Central memory CD4-positive, alpha-beta T cell (primary cell): ENCODE measurements at regions not wholly inside any gene's neighbourhood (a gene's known extent, or its start where the extent isn't known, plus 50 kb on each side); places are given as distances from the start of the nearest gene placed in this dataset.

Experiments
- DNase-seq: peaks from one replicate; pipeline ENCODE4 v3.0.0; 2022

DNA sequence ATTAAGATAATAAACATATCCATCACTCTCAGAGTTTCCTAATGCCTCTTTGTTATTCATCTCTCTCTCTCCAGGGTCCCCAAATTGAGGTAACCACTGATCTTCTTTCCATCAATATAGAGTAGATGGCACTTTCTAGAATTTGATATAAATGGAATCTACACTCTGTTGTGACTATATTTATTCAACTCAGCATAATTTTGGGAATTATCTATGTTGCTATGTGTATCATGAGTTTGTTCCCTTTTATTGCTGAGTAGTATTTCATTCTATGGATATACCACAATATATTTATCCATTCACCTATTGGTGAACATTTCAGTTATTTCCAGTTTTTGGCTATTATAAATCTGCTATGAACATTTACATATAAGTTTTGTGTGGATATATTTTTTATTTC is 230.7 kb downstream of the HLX start:
- DNase-seq, result no peak

DNA sequence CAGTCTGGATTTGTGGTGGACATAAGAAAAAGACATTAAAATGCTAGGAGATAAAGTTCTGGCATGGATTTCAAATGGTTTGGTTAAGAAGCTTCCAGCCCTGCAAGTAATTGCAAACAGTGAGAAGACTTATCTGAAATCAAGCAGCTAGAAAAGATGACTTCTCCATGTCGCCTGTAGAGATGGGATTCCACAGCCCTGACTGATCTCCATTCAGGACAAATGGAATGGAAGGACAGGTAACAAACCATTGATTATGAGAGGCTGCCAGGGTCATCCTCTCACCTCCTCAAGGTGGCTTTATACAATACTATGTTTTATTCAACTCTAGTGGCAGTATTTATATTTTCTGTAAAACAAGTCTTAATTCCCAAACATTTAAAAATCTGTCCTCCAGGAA is 237.9 kb downstream of the HLX start:
- no peak for DNase-seq

GRCh38 chr1:221117548-221117951 is 238.3 kb downstream of the HLX start:
- DNase-seq, result no peak

DNA sequence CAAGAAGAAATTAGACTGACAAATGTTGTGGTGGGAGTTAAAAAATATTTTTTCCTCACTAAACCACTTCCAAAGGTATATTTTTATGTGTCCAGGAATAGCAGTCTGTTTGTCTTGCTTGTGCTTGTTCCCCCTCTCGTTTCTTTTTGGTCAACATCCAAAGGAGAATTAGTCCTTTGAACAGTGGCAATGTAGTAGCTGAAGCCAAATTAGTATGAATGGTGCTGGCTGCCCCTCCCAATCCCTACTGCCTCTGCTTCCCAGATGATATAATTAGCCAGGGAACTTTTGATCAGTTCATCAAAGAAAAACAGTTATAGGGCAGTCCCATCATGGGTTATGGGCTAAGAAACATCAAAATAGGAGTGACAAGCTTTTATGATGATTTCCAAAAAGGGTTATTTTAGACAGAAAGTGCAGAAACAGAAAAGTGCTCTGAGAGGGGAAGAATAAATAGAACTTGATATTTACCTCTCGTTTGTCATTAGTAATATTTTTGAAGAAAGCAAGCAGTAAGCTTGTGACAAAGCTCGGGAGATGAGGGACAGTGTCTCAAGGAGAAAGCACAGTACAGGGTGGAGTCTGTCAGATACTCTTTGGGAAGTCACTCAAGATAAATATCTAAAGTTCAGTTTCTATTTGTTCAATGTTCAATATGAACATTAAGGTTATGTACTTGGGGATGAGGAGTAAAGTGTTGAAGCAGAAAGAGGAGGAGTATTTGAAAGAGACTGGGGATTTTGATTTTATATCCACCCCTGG is 239.1 kb downstream of the HLX start:
- DNase-seq, result no peak

GRCh38 chr1:221118938-221119320 is 239.7 kb downstream of the HLX start:
- DNase-seq, result no peak

GRCh38 chr1:221122501-221122900 is 243.3 kb downstream of the HLX start:
- no peak for DNase-seq

DNA sequence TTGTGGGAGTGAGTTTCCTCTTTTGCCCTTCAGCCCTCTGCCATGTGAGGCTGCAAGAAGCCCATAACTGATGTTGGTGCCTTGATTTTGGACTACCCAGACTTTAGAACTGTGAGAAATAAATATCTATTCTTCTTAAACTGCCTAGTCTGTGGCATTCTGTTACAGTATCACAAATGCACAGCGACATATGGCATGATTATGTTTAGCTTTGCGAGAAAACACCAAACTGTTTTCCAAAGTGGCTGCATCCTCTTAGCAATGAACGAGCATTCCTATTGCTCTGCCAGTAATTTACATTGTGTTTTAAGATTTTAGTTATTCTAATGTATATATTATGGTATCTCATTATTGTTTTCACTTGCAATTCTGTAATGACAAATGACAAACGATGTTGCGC is 246.7 kb downstream of the HLX start:
- DNase-seq, result no peak

- no peak for DNase-seq
These were observed 258.4 kb downstream of the HLX start for GRCh38 chr1:221137666-221138065.

DNA sequence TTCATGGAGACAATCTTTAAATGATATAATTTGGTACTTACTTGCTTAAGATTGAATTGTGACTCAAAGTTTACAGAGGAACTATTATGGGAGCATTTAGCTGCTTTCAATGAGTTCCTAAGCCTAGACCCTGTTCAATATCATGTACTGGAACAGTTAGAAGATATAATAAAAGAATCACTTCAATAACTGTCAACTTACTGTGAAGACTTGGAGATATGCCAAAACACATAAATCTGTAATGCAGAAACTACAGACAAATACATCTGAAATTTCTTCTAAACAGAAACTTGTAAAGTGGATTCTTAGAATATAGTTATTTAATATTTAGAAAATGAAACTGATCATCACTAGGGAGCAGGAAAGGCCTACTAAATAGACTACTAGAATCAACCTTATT is 259.3 kb downstream of the HLX start:
- DNase-seq, result no peak

GRCh38 chr1:221139991-221140390 is 260.7 kb downstream of the HLX start:
- no peak for DNase-seq

- DNase-seq, result no peak
These were observed 261.9 kb downstream of the HLX start for GRCh38 chr1:221141096-221141495.

- DNase-seq, result no peak
These were observed 262.5 kb downstream of the HLX start for GRCh38 chr1:221141606-221142285.

DNA sequence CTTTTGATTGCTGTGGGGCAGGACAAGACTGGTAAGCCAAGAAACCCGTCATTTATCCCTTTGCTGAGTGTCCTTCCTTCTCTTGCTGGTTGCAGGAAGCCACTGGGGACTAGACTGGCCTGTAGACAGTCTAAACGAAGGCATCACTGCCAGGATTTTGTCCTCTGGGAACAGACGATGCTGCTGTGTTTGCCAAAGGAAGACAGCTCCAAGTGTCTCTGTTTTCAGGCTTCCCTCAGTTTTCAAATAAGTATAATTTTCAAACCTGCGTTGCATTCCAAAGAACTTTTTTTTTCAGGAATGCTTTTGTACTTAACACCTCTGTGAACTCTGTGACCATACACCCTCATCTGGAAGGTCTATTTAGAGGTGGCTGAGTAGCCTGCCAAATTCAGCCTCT is 269.4 kb downstream of the HLX start:
- DNase-seq, result no peak

DNA sequence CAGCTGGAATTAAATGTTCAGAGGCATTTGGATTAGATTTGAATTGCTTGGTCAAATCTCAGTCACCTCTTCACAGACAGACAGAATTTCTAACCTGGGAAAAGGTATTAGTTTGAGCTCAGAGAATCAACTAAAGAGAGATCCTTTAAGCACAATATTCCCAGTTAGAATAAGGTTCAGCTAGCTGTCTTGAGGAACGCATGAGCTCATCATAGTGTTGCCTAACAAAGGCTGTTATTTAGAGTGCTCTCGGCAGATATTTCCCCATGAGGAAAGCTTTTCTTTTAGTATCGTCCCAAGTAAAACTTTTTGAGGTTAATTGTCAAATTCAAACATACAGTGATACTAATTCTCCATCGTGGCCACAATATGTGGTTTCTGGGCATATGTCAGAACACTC is 269.9 kb downstream of the HLX start:
- no peak for DNase-seq

DNA sequence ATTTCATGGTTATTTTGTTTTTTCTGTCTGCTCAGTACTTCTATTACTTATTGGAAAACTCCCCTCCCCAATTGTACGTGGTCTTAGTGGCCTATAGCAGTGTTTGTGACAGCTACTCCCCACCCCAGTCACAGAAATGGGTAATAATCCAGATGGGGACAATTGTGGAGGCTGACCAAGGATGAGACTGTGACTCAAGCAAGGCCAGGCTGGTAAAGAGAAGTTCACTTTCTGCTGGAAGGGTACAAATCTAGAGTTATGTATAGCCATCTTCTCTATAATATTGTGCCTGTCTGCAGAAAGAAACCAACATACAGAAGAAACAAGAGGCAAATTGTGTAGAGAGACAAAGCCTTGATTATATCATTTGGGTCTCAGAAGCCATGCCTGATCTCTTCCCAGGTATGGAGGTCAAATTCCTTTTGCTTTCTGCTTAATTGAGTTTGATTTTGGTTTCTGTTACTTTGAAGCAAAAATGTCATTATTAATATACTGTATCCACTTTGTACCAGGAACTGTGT is 270.4 kb downstream of the HLX start:
- DNase-seq, result no peak

- no peak for DNase-seq
These were observed 271.8 kb downstream of the HLX start for GRCh38 chr1:221150996-221151395.

DNA sequence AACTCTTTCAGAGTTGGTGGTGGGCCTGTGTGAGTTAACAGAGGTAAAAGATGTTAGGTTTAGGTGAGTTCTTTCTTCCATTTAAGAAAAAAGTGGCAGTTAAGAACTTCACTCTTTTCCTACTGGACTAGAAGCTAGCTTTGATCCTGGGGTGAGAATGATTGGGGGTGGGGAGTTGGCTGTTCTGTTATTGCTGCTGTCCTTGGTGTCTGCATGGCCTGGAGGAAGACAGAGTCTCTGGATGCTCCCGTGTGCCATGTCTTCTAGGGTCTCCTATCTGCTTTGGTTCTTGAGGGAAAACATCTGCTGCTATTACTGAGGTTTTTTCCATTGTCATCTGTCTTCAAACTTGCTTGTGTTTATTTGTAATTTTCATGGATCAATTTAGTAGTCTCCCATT is 275.7 kb downstream of the HLX start:
- DNase-seq, result no peak

DNA sequence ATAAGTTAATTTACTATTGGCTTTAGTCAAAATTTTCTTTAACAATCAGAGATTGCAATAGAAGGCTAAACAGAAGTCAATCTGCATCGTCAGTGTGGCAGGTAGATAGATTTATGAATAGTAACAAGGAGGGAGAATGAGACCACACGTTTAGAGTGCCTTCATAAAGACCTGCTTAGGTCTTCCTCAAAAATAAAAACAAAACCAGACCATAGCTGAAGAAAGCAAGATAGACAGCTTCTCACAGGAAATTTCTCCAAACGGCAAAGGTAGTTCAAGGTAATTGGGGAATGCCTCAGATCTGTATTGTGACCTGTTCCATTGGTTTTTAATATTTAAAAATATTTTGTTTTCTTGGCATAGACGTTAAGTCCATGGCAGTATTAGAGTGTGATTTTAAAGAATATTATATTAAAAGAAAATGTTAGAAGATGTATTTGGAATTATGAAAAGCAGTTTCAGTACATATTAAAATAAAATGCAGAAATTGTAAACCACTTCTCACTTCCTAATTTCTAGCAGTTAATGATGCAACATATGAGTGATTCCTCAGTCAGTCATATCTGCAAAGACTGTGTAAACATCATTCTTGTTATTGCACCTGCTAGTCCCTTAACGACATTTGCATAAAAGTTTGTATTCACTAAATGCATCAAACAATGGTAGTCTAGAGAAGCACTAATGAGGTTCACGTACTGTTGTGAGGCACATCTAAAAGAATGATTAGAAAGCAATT is 278.0 kb downstream of the HLX start:
- DNase-seq, result no peak

DNA sequence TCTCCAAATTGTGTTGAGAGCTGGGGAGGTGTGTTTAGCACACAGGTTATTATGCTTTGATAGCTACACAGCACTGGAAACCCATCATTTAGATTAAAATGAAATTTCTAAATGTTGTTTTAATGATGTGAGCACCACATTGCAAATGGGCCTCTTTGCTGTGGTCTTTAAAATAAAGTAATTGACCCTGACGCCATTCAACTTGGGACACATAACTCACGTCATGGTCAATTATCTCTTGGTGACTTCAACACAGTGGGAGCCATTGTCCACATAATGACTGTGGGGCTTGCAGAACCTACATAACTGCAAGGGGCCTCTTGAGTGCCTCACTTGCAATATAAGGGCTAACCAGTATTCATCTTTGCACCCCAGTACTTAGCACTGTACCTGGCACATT is 280.4 kb downstream of the HLX start:
- DNase-seq, result no peak

- DNase-seq, result no peak
These were observed 282.4 kb downstream of the HLX start for GRCh38 chr1:221161571-221162041.

DNA sequence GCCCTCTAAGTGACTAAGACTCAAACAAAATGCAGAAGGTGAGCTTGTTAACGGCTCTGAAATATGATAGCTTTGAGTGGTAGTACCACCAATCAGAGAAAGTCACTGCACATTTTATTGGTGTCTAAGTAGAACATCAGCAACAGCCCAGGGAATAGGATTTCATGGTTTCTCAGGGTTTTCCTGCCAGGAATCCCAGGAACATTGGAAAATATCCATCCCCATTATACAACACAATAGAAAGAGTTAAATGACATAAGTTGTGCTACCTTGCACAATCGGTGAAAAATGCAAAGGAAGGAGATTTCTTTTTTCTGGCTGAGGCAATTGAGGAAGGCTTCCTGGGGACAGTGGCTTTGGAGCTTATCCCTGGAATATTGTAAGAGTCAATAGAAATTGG is 283.1 kb downstream of the HLX start:
- no peak for DNase-seq

DNA sequence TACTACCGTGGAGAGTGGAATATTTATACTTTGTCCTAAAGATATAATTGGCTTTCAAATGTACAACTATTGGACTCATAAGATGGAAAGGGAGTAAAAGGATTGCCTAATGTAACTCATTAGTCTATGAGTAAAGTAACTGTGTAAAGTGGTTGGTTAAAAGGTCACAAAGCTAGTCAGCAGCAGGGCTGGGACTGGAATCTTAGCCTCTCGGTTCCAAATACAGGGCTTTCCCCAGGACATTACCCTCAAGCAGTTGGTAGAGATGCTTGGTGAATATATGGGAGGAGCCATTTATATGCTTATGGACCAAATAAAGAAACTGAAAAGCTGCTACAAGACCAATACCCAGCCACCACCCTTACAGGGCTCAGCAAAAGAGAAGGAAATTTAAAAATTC is 283.7 kb downstream of the HLX start:
- no peak for DNase-seq

DNA sequence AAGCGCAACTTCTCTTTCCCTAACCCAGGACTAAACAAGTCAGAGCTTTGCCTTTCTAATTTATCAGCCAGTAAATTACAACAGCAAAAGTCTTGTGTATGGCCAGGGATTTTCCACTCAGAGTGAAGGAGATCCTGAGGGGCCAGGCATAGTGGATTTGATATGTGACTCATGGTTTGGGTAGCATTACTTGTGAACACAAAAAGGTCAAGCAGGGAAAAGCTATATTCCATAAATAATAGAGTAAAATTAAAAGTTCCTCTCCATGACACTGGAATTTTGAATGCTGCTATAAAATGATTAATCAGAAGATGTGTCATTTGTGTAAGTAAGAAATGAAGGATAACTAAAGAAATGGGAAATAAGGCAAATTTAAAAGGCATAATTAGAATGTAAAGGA is 284.8 kb downstream of the HLX start:
- no peak for DNase-seq
